GM19240 (cell line): ENCODE measurements at regions not wholly inside any gene's neighbourhood (a gene's known extent, or its start where the extent isn't known, plus 50 kb on each side); places are given as distances from the start of the nearest gene placed in this dataset.

Experiments
- DNase-seq: peaks from one replicate; pipeline ENCODE4 v3.0.0; 2011; ENCODE audit warnings: low spot score; ENCODE audit not compliant: insufficient read length

DNA sequence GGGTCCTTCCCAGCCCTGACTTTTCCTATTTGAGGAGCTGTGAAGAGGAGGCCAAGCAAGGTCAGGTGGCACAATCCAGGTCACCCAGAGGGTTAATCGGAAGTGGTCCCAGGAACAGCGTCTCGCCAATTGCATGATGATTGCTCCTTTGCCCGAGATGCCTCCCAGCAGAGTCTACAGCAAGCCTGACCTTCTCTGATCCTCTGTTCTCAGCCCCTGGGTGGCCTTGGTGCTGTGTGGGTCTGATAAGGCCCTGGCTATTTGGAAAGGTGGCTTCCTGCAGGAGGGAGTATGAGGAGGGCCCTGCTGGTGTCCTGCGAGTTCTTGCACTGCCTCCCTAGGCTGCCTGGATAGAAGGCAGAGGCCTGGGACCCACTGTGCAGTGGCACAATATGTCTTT lies 116.2 kb downstream of the FOXD2 start:
- DNase-seq = no peak

- DNase-seq = no peak
Observed at GRCh38 chr1:47554901-47555300, 117.1 kb downstream of the FOXD2 start.

GRCh38 chr1:47555306-47555705 lies 117.5 kb downstream of the FOXD2 start:
- no peak for DNase-seq

DNA sequence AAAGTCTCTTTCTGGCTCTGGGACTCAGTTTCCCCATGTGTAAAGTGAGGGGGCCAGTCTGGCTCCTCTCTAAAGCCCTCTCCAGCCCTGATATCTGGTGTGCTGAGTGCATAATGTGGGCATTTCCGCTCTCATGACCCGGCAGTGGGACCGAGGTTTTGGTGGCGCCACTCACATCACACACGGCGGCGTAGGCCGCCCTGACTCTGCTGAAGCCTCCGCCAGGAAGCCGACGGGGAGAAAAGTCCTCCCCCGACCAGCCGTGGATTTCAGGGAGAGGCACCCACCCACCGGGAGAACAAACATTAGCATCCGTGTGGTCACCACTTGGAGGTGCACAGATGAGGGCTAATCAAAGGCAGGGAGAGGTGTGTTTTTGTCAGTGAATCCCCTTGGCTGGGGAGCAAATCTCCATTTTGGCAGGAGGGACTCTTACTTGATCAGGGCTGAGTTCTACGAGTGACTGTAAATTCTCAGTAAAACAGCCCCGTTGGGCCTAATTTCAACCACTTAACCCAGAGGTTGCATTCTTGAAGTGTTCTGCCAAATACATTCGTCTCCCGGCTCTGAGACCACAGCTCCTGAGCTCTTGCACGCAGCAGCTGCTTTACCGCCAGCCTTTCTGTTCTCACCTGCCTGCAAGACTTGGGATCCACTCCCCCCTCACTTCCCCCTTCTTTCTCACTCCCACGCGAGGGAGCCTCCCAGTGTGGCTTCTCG lies 118.2 kb downstream of the FOXD2 start:
- DNase-seq = no peak

- no peak for DNase-seq
Observed at GRCh38 chr1:47557066-47557465, 119.2 kb downstream of the FOXD2 start.

DNA sequence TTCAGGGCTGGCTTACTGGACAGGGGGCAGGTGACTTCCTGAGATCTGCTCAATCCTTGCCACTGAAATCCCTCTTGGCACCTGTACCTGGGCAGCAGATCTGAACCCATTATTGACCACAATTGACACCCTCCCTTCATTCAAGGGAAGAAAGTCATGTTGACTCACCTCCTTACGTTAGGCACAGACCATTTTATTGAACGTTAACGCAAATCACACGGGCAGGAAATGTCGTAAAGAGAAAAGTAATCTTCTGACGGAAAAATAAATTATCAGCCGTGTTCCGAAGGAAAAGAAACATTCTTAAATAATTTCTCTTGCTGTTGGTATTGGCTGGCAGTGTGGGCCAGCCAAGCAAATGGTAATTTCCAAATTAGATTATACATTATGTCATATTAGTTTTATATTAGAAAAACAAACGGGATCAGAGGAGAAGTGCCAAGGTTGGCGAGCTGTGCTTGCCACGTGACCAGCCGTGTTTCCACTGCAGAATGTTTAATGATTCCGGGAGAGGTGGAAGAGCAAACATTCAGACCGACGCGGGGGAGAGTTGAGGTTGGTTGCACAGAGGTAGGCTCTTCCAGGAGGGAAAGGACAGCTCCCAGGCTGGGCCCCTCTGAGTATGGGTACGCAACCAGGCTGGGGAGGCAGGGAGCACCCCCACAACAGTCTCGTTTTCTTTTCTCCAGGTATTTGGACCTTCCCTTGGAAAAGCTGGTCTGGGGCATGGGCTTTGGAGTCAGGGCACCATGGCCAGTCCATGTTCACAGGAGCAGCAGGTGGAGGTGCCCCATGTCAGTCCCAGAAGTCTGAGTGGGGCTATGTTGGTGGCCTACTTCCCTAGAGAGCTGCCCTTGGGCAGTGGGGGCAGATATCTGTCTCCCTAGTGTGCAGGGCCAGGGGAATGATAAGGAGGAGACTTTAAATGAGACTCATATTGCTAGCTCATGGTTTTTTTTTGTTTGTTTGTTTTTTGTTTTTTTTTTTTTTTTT lies 121.1 kb downstream of the FOXD2 start:
- DNase-seq = no peak

DNA sequence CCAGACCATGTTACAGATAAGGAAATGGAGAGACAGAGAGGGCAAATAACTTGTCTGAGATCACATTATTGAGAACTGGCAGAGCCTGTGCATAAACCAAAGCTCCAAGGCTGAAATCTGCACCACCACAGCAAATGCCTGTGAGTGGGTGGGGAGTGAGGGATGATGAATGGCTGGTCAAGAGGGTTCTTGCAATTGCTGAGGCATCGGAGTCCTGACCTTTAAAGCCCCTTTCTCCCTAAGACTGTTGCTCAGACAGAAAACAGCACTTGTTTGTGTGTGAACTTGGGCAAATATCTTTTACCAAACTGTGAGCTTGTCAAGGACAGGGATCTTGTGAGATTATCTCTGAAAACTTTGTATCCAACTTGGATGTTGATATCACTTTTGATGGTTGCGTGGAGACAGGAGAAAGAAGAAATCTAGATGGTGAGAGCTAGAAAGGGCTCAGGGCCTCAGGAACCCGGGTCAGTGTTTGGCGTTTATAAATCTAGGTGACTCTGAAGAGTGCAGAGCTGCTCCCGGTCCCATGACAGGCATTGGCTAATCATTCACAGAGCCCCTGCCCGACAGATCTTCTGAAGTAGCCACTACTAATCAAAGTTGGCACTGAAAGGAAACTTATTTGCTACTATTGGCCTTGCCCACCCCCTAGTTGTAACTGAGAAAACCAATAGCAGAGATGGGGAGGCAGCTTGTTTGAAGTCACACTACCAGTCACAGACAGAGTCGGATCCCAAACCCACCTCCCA lies 122.3 kb downstream of the FOXD2 start:
- no peak for DNase-seq

DNA sequence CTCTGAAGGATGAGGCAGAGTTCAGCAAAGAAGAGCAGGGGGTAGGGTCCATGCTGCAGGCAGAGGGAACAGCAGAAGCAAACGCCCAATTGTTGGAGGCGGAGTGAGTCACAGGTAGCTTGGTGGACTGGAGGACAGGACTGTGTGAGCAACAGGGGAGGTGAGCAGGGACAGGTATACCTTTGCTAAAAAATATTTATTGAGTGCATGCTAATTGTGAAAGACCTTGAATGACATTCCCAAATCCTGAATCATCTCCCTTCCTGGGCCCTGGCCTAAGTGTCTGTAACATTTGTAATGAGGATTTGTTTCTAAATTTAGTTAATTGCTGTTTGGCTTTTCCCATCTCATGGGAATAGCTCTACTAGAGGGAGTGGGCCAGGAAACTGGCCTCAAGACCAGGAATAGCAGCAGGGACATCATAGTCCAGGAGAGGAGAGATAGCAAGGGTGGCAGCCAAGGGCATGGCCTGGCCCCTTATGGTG lies 123.7 kb downstream of the FOXD2 start:
- no peak for DNase-seq

DNA sequence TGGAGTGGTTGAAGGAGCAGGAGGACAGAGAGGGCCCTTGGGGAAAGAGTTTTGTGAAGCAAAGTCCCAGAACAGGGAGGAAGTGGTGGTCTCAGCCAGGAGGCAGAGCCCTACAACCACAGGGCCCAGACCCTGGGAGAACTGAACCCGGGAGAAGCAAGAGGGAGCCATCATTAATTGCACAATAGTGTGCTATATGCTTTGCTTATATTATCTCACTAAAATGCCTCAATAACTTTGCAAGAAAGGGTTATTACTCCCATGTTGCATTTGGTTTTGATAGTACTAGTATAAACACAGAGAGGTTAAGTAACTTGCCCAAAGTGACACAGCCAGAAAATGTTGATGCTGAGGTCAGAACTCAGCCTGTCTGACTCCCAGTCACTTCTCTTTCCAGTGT lies 124.3 kb downstream of the FOXD2 start:
- DNase-seq = no peak

- DNase-seq = no peak
Observed at GRCh38 chr1:47562799-47563198, 125.0 kb downstream of the FOXD2 start.

DNA sequence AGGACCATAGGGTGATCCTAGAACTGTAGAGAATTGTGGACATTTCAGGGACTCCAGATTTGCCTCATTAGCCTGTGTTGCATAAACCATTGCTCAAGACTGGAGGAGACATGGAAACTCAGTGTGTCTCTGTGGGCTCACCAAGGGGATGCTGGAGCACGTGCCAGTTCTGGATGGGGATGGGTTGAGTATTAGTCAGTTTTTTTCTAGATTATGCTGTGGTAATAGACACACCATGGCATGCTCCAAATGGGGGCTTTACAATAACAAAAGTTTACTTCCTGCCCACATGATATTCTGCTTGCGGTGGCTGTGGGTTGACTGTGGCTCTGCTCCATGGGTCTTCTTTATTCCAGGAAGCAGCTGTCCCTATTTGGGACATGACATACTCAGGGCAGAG lies 125.4 kb downstream of the FOXD2 start:
- DNase-seq = no peak

DNA sequence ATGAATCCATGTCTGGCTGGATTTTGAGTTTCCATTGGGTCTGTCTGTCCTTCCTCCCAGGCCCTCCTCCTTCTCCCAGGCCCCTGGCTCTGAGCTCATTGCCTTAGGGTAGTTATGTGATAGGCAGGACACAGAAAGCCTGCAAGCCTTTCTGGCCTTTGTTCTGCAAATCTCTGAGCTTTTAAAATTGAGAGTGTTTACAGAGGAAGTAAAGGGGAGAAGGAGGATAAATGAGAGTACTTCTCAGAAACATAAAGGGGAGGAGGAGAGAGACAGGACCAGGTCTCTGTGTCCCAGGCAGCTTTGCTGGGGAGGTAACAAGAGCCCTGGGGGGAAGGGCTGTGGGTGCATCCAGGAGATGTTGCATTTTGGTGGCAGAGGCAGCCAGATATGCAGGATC lies 126.7 kb downstream of the FOXD2 start:
- no peak for DNase-seq

DNA sequence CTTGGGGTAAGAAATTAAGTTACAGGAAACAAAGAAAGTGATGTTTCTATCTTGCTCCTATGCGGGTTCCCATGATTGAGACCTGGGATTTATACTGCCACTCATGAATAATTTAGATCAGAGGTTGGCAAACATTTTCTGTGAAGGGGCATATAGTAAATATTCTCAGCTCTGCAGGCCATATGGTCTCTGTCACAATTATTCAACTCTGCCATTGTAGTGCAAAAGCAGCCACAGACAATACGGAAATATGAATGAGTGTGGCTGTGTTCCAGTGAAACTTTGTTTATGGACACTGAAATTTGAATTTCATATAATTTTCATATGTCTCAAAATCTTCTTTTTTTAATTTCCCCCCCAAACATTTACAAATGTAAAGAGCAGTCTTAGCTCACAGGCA lies 127.2 kb downstream of the FOXD2 start:
- DNase-seq = no peak

GRCh38 chr1:47565676-47566075 lies 127.8 kb downstream of the FOXD2 start:
- no peak for DNase-seq

- DNase-seq = no peak
Observed at GRCh38 chr1:47568763-47569162, 130.9 kb downstream of the FOXD2 start.

GRCh38 chr1:47569261-47569660 lies 131.4 kb downstream of the FOXD2 start:
- no peak for DNase-seq

DNA sequence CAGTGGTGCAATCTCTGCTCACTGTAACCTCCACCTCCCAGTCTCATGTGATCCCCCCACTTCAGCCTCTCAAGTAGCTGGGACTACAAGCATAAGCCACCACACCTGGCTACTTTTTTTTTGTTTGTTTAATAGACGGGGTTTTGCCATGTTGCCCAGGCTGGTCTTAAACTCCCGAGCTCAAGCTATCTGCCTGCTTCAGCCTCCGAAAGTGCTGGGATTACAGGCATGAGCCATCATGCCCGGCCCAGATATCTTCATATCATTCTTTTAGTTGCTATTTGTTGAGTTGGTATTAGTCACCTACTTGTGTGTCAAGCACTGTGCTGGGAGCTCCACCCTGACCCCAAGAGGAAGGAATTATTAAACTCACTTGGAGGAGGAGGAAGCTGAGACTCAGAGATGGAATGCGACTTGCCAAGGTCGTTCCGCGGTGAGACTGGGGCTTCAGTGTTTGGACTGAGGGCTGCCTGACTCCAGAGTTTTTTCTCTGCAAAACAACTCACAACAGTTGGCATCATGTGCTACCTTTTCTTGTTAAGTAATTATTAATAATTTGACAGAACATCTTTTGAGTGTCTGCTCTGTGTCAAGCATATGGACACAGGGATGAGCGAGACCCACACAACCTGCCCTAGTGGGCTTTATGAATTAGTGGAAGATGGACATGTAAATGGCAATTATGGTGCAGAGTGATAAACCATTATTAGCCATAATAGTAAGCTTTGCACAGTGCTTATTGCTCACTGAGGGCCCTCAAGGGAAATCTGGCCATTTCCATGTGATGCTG lies 132.0 kb downstream of the FOXD2 start:
- no peak for DNase-seq

GRCh38 chr1:47571161-47571560 lies 133.3 kb downstream of the FOXD2 start:
- no peak for DNase-seq

DNA sequence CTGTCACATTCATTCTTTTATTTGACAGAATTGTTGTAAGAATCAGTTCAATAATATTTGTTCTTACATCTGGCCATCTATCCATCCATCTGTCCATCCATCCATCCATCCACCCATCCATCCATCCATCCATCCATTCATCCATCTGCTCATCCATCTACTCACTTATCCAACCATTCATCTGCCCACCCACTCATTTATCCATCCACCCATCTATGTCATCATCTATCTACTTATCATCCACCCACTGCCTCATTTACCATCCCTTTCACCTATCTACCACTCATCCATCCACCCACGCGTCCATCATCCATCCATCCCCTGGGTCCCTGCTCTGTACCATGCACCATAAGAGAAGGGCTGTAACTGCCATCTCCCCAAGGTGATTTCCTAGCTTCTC lies 134.1 kb downstream of the FOXD2 start:
- no peak for DNase-seq

DNA sequence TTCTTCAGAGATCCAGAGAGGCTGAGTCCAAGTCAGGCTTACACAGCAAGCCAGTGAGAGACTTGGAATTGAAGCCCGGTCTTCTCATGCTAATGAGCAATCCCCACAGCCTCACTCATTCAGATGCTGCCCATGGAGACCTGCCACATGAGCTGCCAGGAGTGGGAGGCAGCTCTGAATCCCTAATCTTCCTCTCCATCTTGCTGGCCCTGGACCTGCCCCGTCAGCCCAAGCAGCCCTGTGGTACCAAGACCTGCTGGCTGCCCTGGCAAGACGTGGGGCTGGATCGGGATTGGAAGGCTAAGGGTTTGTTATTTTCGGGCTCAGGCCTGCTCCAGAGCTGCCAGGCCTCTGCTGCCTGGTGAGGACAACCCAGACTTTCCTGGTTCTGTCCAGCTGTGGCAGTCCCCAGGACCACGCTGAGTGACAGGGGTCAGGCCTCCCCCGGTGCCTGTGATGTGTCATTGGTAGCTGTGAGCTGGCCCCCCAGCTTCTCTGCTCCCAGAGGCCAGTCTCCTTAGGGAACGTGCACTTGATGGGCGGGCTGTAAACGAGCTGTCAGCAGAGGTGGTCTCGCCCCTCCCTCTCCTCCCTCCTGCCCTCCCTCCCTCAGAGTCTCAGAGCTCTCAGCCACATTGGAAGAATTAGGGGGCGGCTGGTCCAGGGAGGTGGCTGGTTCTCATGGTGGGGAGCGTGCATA lies 135.0 kb downstream of the FOXD2 start:
- no peak for DNase-seq
